ENCODE measurements at regions not wholly inside any gene's neighbourhood (a gene's known extent, or its start where the extent isn't known, plus 50 kb on each side); places are given as distances from the start of the nearest gene placed in this dataset.

DNA sequence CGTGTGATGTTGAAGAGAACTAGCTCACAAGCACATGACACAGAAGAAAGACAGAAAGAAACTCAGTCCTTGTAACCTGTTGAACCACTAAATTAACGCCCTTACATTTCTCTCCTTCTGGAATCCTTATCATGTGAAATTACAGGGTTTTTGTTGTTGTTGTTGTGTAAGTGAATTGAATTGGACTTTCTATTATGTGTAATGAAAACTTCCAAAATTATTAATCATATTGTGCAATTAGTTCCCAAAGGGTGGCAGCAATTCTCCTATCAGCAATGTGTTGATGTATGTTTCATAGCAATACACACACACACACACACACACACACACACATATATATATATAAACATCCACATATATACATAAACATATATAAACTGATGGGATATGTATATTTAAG, 402.2 kb upstream of the TCF4 start:
- Histone ChIP-seq H3K27ac (ENCODE audit: insufficient read length, low read depth, low read length) (no peak overlapping the region), H2AK5ac (ENCODE audit: insufficient read length, low read length) (no peak overlapping the region), H2BK15ac (ENCODE audit: low read depth, low read length) (no peak overlapping the region), H4K8ac (replicated peaks; ENCODE audit: insufficient read length, low read depth, low read length) (no peak overlapping the region), H3K27me3 (ENCODE audit: insufficient read depth, low read length) (no peaks in the 10 kb centered on the region), H2AFZ (ENCODE audit: low read length) (no peak overlapping the region), H3K9me3 (ENCODE audit: control insufficient read depth, low read depth, low read length) (no peaks in the 10 kb centered on the region), H3K9ac (ENCODE audit: extremely low read depth, insufficient read length, low read length) (no peak overlapping the region), H4K5ac (ENCODE audit: insufficient read length, low read depth, low read length) (no peak overlapping the region), H2BK20ac (ENCODE audit: low read depth, low read length, poor library complexity, severe bottlenecking) (no peak overlapping the region), H2BK5ac (ENCODE audit: insufficient read length, low read length) (no peak overlapping the region), H2BK120ac (ENCODE audit: low read depth, low read length, poor library complexity, severe bottlenecking) (no peak overlapping the region), H3K56ac (ENCODE audit: insufficient read length, low read depth, low read length) (no peak overlapping the region), H3K23ac (ENCODE audit: insufficient read length, low read depth, low read length) (no peak overlapping the region), H3K18ac (ENCODE audit: insufficient read length, low read depth, low read length) (no peak overlapping the region), H3K4me2 (ENCODE audit: insufficient read depth, insufficient read length, low read length) (no peak overlapping the region), H3K14ac (ENCODE audit: insufficient read depth, low read length) (no peak overlapping the region), H3K79me2 (ENCODE audit: insufficient read depth, low read length) (no peaks in the 10 kb centered on the region), H2BK12ac (ENCODE audit: insufficient read length, low read depth, low read length) (no peak overlapping the region), H3K79me1 (ENCODE audit: insufficient read depth, low read depth, low read length, poor library complexity, severe bottlenecking) (no peaks in the 10 kb centered on the region), H3K23me2 (ENCODE audit: insufficient read length, low read depth, low read length, poor library complexity, severe bottlenecking) (no peaks in the 10 kb centered on the region), H3T11ph (ENCODE audit: low read length) (no peak overlapping the region), H3K4me1 (ENCODE audit: insufficient read depth, low read length) (no peaks in the 10 kb centered on the region), H3K4ac (ENCODE audit: low read depth, low read length) (no peak overlapping the region), H4K20me1 (ENCODE audit: control insufficient read depth, insufficient read depth, insufficient read length) (no peaks in the 10 kb centered on the region), H4K91ac (ENCODE audit: insufficient read length, low read depth, low read length) (no peak overlapping the region)
- no CpG with 5 or more reads among the region's 2 CpGs for WGBS (ENCODE audit: extremely low coverage, insufficient read length, low lambda C conversion rate)
- Mint-ChIP-seq H3K4me1 (no peaks in the 10 kb centered on the region), H3K4me3 (no peak overlapping the region), H3K27me3 (ENCODE audit: low read depth) (no peaks in the 10 kb centered on the region), H3K36me3 (ENCODE audit: insufficient read depth in 1 of 3, low read depth in 3 of 3) (peaks cover 0 to 21% (median 4%) of the 10 kb centered on the region in 3 experiments; a peak in 5 of 7 replicates), H3K27ac (no peak overlapping the region), H3K9me3 (peaks cover 5 to 10% of the 10 kb centered on the region in 2 experiments; a peak in 4 of 5 replicates)
- TF ChIP-seq, protein P1, sequence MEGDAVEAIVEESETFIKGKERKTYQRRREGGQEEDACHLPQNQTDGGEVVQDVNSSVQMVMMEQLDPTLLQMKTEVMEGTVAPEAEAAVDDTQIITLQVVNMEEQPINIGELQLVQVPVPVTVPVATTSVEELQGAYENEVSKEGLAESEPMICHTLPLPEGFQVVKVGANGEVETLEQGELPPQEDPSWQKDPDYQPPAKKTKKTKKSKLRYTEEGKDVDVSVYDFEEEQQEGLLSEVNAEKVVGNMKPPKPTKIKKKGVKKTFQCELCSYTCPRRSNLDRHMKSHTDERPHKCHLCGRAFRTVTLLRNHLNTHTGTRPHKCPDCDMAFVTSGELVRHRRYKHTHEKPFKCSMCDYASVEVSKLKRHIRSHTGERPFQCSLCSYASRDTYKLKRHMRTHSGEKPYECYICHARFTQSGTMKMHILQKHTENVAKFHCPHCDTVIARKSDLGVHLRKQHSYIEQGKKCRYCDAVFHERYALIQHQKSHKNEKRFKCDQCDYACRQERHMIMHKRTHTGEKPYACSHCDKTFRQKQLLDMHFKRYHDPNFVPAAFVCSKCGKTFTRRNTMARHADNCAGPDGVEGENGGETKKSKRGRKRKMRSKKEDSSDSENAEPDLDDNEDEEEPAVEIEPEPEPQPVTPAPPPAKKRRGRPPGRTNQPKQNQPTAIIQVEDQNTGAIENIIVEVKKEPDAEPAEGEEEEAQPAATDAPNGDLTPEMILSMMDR (conservative IDR thresholded peaks at IDR 0.05), result no peak
- no peak for DNase-seq
